ENCODE measurements at regions not wholly inside any gene's neighbourhood (a gene's known extent, or its start where the extent isn't known, plus 50 kb on each side); places are given as distances from the start of the nearest gene placed in this dataset.

DNA sequence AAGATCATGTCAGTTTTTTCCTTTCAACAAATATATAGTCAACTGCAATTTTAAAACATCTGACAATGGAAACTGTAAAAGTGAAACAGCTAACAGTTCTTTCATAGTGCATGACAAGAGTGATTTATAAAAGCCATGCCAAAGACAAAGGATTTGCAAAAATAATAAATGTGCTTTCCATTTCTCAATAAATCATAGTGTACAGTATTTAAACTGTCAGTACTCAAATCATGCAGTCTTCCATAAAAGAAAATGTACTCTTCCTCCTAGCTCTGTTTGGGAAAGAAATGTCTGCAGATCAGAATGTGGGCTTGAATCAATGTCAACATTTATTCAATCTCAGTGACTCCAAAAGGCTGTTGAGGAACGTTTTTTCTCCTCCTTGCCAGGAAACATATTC, 131.7 kb upstream of the PDE1A start:
- no peaks in the 10 kb centered on the region for H3K9me3 ChIP-seq
- no peak overlapping the region for H3K4me3 ChIP-seq
- H3K4me1 ChIP-seq: no peaks in the 10 kb centered on the region
- no peaks in the 10 kb centered on the region for H3K27me3 ChIP-seq
- 0 to 7% methylated on average over 1 of the region's 1 CpG for whole genome bisulfite sequencing, 2 donors
- no peak for DNase-seq (ENCODE audit: low spot score in 2 of 2)
- H3K36me3 ChIP-seq: no peaks in the 10 kb centered on the region
- TF ChIP-seq POLR2A (IDR thresholded peaks at IDR 0.05) (no peak), CTCF (IDR thresholded peaks at IDR 0.05) (no peak), EP300 (IDR thresholded peaks at IDR 0.05) (no peak)
- H3K27ac ChIP-seq: no peak overlapping the region

GRCh38 chr2:182559623-182560022, 132.8 kb upstream of the PDE1A start:
- Histone ChIP-seq H3K27me3 (no peaks in the 10 kb centered on the region), H3K27ac (no peak overlapping the region), H3K4me1 (no peaks in the 10 kb centered on the region), H3K9me3 (no peaks in the 10 kb centered on the region), H3K4me3 (no peak overlapping the region), H3K36me3 (no peaks in the 10 kb centered on the region)
- WGBS, 2 donors: 72 to 76% methylated on average over 3 of the region's 3 CpGs
- TF ChIP-seq EP300 (IDR thresholded peaks at IDR 0.05) (no peak), POLR2A (IDR thresholded peaks at IDR 0.05) (no peak), CTCF (IDR thresholded peaks at IDR 0.05) (no peak)
- no peak for DNase-seq (ENCODE audit: low spot score in 2 of 2)

DNA sequence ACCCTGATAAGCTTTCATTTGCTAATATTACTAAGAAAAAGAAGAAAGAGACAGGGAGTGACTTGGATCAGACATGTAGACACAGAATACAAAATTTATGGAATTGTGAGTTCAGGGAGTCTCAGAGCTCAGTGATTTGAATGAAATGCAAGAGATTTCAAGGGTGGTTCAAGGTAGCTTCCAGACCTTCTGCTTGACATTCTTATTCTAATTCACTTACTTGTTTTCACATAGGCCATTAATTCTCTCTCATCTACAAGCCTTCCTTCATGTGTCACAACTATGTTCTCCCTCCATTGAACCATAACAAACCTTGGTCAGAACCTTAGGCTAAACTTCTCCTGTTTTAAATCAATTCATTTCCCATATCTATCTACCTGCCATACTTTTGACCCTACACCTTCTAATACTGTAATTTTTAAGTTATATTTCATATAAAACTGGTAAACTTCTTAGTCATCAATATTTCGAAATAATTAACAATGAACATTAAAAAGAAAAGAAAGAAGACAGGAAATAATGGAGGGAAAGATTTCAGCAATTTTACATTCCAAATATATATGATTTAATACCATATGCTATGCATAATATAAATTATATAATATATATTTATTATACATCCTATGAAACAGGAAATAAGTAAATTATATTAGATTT, 139.2 kb upstream of the PDE1A start:
- TF ChIP-seq EP300 (IDR thresholded peaks at IDR 0.05) (no peak), CTCF (IDR thresholded peaks at IDR 0.05) (no peak), POLR2A (IDR thresholded peaks at IDR 0.05) (no peak)
- DNase-seq (ENCODE audit: low spot score in 2 of 2): no peak
- Histone ChIP-seq H3K9me3 (no peaks in the 10 kb centered on the region), H3K4me3 (no peak overlapping the region), H3K36me3 (no peaks in the 10 kb centered on the region), H3K27ac (no peak overlapping the region), H3K4me1 (no peaks in the 10 kb centered on the region), H3K27me3 (no peaks in the 10 kb centered on the region)
- 93% methylated on average over 1 of the region's 1 CpG for WGBS, 2 donors

DNA sequence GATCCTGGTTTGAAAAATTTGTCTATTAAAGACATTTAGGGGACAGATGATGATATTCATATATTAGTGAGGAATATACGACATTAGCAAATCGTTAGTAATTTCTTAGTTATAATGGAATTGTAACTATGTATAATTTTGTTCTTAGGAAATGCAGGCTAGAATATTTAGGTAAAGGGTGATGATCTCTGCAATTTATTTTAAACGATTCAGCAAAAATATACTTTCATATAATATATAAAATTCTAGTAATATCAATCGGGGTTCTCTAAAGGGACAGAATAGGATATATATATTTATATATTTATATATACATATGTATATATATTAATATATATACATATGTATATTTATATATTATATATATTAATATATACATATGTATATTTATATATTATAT, 142.5 kb upstream of the DNAJC10 start:
- DNase-seq (ENCODE audit: low spot score in 2 of 2): no peak
- Histone ChIP-seq H3K4me1 (no peaks in the 10 kb centered on the region), H3K27me3 (no peaks in the 10 kb centered on the region), H3K27ac (no peak overlapping the region), H3K36me3 (no peaks in the 10 kb centered on the region), H3K4me3 (no peak overlapping the region), H3K9me3 (no peaks in the 10 kb centered on the region)
- WGBS, 2 donors: 96 to 99% methylated on average over 4 of the region's 4 CpGs
- TF ChIP-seq POLR2A (IDR thresholded peaks at IDR 0.05) (no peak), CTCF (IDR thresholded peaks at IDR 0.05) (no peak), EP300 (IDR thresholded peaks at IDR 0.05) (no peak)

DNA sequence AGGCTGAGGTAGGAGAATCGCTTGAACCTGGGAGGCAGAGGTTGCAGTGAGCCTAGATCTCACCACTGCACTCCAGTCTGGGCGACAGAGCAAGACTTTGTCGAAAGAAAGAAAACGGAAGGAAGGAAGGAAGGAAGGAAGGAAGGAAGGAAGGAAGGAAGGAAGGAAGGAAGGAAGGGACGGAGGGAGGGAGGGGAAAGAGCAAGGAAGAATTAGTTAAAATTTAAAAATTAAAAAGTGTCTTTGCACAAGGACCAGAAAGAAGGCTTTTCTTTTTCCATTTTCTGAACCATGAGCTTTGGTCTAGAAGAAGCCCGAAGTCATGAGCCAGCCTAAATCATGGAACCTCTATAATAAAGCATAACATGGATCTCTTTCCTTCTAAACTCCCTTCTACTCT, 138.2 kb upstream of the DNAJC10 start:
- WGBS, 2 donors: 89 to 91% methylated on average over 6 of the region's 6 CpGs
- H3K36me3 ChIP-seq: no peaks in the 10 kb centered on the region
- no peak for TF ChIP-seq CTCF (IDR thresholded peaks at IDR 0.05)
- no peak for TF ChIP-seq EP300 (IDR thresholded peaks at IDR 0.05)
- TF ChIP-seq POLR2A (IDR thresholded peaks at IDR 0.05): no peak
- DNase-seq (ENCODE audit: low spot score in 2 of 2): no peak
- no peak overlapping the region for H3K27ac ChIP-seq
- H3K4me1 ChIP-seq: no peaks in the 10 kb centered on the region
- no peaks in the 10 kb centered on the region for H3K9me3 ChIP-seq
- H3K27me3 ChIP-seq: no peaks in the 10 kb centered on the region
- H3K4me3 ChIP-seq: no peak overlapping the region

Data from tibial nerve (tissue), 4 donors.